IMR-90 (cell line): ENCODE measurements at regions not wholly inside any gene's neighbourhood (a gene's known extent, or its start where the extent isn't known, plus 50 kb on each side); places are given as distances from the start of the nearest gene placed in this dataset.

Source experiments
- ATAC-seq: fragments of 200-7000 bp; cut with Tn5 transposase; 2 replicates; pipeline ENCODE4 v1.9.1; 2020; ENCODE audit warnings: low read depth, mild to moderate bottlenecking, moderate library complexity
- BruUV-seq: library from RNA; stranded (reverse); fragments of 400-500 nt; replicated peaks from 2 replicates; lab custom pipeline; 2021; lab: Mats Ljungman, UMichigan
- CTCF ChIA-PET: fragments of 300-600 bp; formaldehyde crosslinking; extraction: SDS; loops from one replicate; lab custom pipeline; 2021; ENCODE audit warnings: antibody characterized with exemption; lab: Yijun Ruan, JAX
- POLR2A ChIA-PET: fragments of 300-600 bp; sonication (Branson Sonifier 250); formaldehyde crosslinking; loops from one replicate; lab custom pipeline; 2022; ENCODE audit warnings: antibody characterized with exemption; ENCODE audit not compliant: unreplicated experiment; lab: Charles Lee
- DNase-seq: peaks from one replicate; pipeline ENCODE4 v3.0.0; 2013
- H2AFZ ChIP-seq: replicated peaks from 2 replicates; pipeline ENCODE3; 2013; ENCODE audit warnings: low read length, mild to moderate bottlenecking; ENCODE audit not compliant: poor library complexity
- H2AK5ac ChIP-seq: 2 replicates; pipeline ENCODE4 v1.6.1; 2013; ENCODE audit warnings: low read depth, low read length, inconsistent platforms
- H2AK9ac ChIP-seq: replicated peaks from 2 replicates; pipeline ENCODE3; 2013; ENCODE audit warnings: mild to moderate bottlenecking, low read depth, low read length, moderate library complexity; ENCODE audit not compliant: poor library complexity
- H2BK120ac ChIP-seq: 2 replicates; pipeline ENCODE4 v1.6.1; 2013; ENCODE audit warnings: low read depth, low read length, inconsistent platforms
- H2BK15ac ChIP-seq: 3 replicates; pipeline ENCODE4 v1.6.1; 2013; ENCODE audit warnings: low read depth, low read length, inconsistent platforms
- H2BK20ac ChIP-seq: 2 replicates; pipeline ENCODE4 v1.6.1; 2013; ENCODE audit warnings: low read depth, mild to moderate bottlenecking, inconsistent platforms, low read length, moderate library complexity
- H2BK5ac ChIP-seq: 2 replicates; pipeline ENCODE4 v1.6.1; 2013; ENCODE audit warnings: mild to moderate bottlenecking, low read depth, low read length, inconsistent platforms; ENCODE audit not compliant: poor library complexity, severe bottlenecking
- H3K14ac ChIP-seq: replicated peaks from 2 replicates; pipeline ENCODE4 v1.6.1; 2013; ENCODE audit warnings: low read depth, low read length, inconsistent platforms
- H3K18ac ChIP-seq: 2 replicates; pipeline ENCODE4 v1.6.1; 2013; ENCODE audit warnings: low read depth, low read length, control low read depth
- H3K23ac ChIP-seq: 2 replicates; pipeline ENCODE4 v1.6.1; 2013; ENCODE audit warnings: low read depth, low read length, inconsistent platforms
- H3K27ac ChIP-seq: 2 replicates; pipeline ENCODE4 v1.5.1; 2013; ENCODE audit warnings: mild to moderate bottlenecking, control low read depth, low read length; ENCODE audit not compliant: insufficient read depth
- H3K27me3 ChIP-seq: 2 replicates; pipeline ENCODE4 v1.6.1; 2013; ENCODE audit warnings: low read length; ENCODE audit not compliant: control insufficient read depth, insufficient read depth
- H3K36me3 ChIP-seq: 2 replicates; pipeline ENCODE4 v1.6.1; 2013; ENCODE audit warnings: low read length, mixed read lengths; ENCODE audit not compliant: control insufficient read depth, insufficient read depth
- H3K4ac ChIP-seq: 2 replicates; pipeline ENCODE4 v1.6.1; 2013; ENCODE audit warnings: low read depth, low read length, inconsistent platforms
- H3K4me1 ChIP-seq: 2 replicates; pipeline ENCODE4 v1.6.1; 2013; ENCODE audit warnings: low read length, mixed read lengths; ENCODE audit not compliant: control insufficient read depth, insufficient read depth
- H3K4me2 ChIP-seq: 2 replicates; pipeline ENCODE4 v1.6.1; 2013; ENCODE audit warnings: low read depth, mild to moderate bottlenecking, control low read depth, low read length, moderate library complexity
- H3K4me3 ChIP-seq: 2 replicates; pipeline ENCODE4 v1.5.1; 2013; ENCODE audit warnings: low read depth, mild to moderate bottlenecking, control low read depth, low read length, moderate library complexity; ENCODE audit not compliant: insufficient read depth
- H3K56ac ChIP-seq: 2 replicates; pipeline ENCODE4 v1.6.1; 2013; ENCODE audit warnings: low read length, inconsistent platforms; ENCODE audit not compliant: insufficient read depth; ENCODE audit errors: extremely low read depth
- H3K79me1 ChIP-seq, 2 experiments: 2 replicates each; pipeline ENCODE4 v1.6.1; 2013; ENCODE audit warnings: low read length in 2 of 2, inconsistent platforms in 1 of 2, low read depth in 1 of 2
- H3K9ac ChIP-seq: 2 replicates; pipeline ENCODE4 v1.6.1; 2013; ENCODE audit warnings: low read depth, low read length, control low read depth
- H3K9me1 ChIP-seq: 2 replicates; pipeline ENCODE4 v1.6.1; 2013; ENCODE audit warnings: low read length, inconsistent platforms; ENCODE audit not compliant: insufficient read depth
- H3K9me3 ChIP-seq: 2 replicates; pipeline ENCODE4 v1.6.1; 2013; ENCODE audit warnings: low read length; ENCODE audit not compliant: control insufficient read depth, insufficient read depth
- H4K20me1 ChIP-seq: 2 replicates; pipeline ENCODE4 v1.6.1; 2013; ENCODE audit warnings: low read length, inconsistent platforms; ENCODE audit not compliant: insufficient read depth
- H4K5ac ChIP-seq: 2 replicates; pipeline ENCODE4 v1.6.1; 2013; ENCODE audit warnings: mild to moderate bottlenecking, low read depth, low read length, control low read depth
- H4K8ac ChIP-seq, 2 experiments: 2 replicates each; pipeline ENCODE4 v1.6.1; 2013; ENCODE audit warnings: low read depth in 2 of 2, low read length in 2 of 2, control low read depth in 1 of 2, inconsistent platforms in 1 of 2
- H4K91ac ChIP-seq: 2 replicates; pipeline ENCODE4 v1.6.1; 2013; ENCODE audit warnings: low read depth, low read length, inconsistent platforms; ENCODE audit not compliant: insufficient read depth
- CEBPB ChIP-seq: IDR thresholded peaks from 2 replicates; pipeline ENCODE4 v1.6.1; 2012; ENCODE audit warnings: low read depth, low read length, improper control_type of control experiment
- CHD1 ChIP-seq: IDR thresholded peaks from 2 replicates; pipeline ENCODE4 v1.6.1; 2012; ENCODE audit warnings: low read depth, low read length, improper control_type of control experiment
- FOS ChIP-seq: fragments of 150-350 bp; IDR thresholded peaks from 2 replicates; pipeline ENCODE4 v1.6.1; 2016; ENCODE audit warnings: low read depth, low read length
- MAZ ChIP-seq: IDR thresholded peaks from 2 replicates; pipeline ENCODE4 v1.6.1; 2012; ENCODE audit warnings: low read depth, mild to moderate bottlenecking, low read length, improper control_type of control experiment, moderate library complexity, borderline replicate concordance
- WGBS, 2 experiments: methylation state at CpG; one replicate each; pipeline versions ENCODE4 v1.1.5 to v1.1.7; 2013; ENCODE audit warnings: missing lambda C conversion rate in 2 of 2; ENCODE audit not compliant: insufficient read length in 1 of 2; ENCODE audit errors: extremely low coverage in 2 of 2; 5-methylcytosine and 5-hydroxymethylcytosine counted together
- dilution Hi-C: fragments of 300-500 bp; cut with HindIII; formaldehyde crosslinking; loops from one replicate; pipeline ENCODE4 v1.14.3; 2018; ENCODE audit warnings: low sequenced_read_pairs; ENCODE audit not compliant: unreplicated experiment
- in situ Hi-C: fragments of 300-500 bp; cut with MboI; formaldehyde crosslinking; loops from 3 replicates; pipeline ENCODE4 v1.14.3; 2019; ENCODE audit warnings: low sequenced_read_pairs, inconsistent platforms, mixed read lengths
- intact Hi-C: fragments of 100-400 bp; cut with micrococcal nuclease; formaldehyde crosslinking; loops from 2 replicates; pipeline ENCODE4 v1.10.0; 2022

GRCh38 chr4:177191586-177191985 lies 118.1 kb upstream of the NEIL3 start:
- peak overlapping the region; percentile 58 for H3K56ac ChIP-seq
- H3K18ac ChIP-seq, result peak overlapping the region; percentile 100
- H2AK5ac ChIP-seq, result peak overlapping the region; percentile 25; the same call in 1 of the 2 replicates
- no TSS peak for BruUV-seq
- H3K14ac ChIP-seq, result peak overlapping the region; percentile 99
- peak overlapping the region; percentile 100; the same call in 1 of the 2 replicates for H3K23ac ChIP-seq
- peaks cover 3% of the 10 kb centered on the region for H3K4me1 ChIP-seq
- no peak overlapping the region for H2AFZ ChIP-seq
- no peak overlapping the region for H3K9ac ChIP-seq
- H3K36me3 ChIP-seq, result no peaks in the 10 kb centered on the region
- no peak overlapping the region for H3K27ac ChIP-seq
- WGBS, 2 experiments, result no CpG with 5 or more reads among the region's 4 CpGs
- POLR2A ChIA-PET, result no interaction called here
- peak overlapping the region; percentile 20 to 90; a peak in 3 of 4 replicates for H4K8ac ChIP-seq
- in situ Hi-C loops, result no loop called here
- H2BK20ac ChIP-seq, result peak overlapping the region; percentile 98; the same call in 1 of the 2 replicates
- no peak overlapping the region for H3K4me2 ChIP-seq
- H3K4me3 ChIP-seq, result no peak overlapping the region
- peak overlapping the region; percentile 83; the same call in 2 of the 3 replicates for H2BK15ac ChIP-seq
- peak overlapping the region; percentile 98 for H2BK5ac ChIP-seq
- ATAC-seq (no peak), DNase-seq (no peak)
- intact Hi-C loops, result loop anchor here (5.0 kb wide), 1 partner anchor 41 kb away; no protein-coding TSS in a partner anchor
- peaks cover 3% of the 10 kb centered on the region for H3K9me3 ChIP-seq
- H3K27me3 ChIP-seq, result no peaks in the 10 kb centered on the region
- dilution Hi-C loops, result no loop called here
- H2BK120ac ChIP-seq, result peak overlapping the region; percentile 99
- H3K9me1 ChIP-seq, result peaks cover 4% of the 10 kb centered on the region; the same call in 1 of the 2 replicates
- no peak overlapping the region for H2AK9ac ChIP-seq
- peak overlapping the region; percentile 89 for H4K91ac ChIP-seq
- no peak for TF ChIP-seq CEBPB
- TF ChIP-seq FOS, result no peak
- no peak for TF ChIP-seq MAZ
- TF ChIP-seq CHD1, result no peak
- peak overlapping the region; percentile 87 for H3K4ac ChIP-seq
- CTCF ChIA-PET, result interaction anchor here (0.7 to 1.1 kb wide), 4 partner anchors 9 to 82 kb away, joined by 3 read pairs; no protein-coding TSS in a partner anchor
- no peaks in the 10 kb centered on the region for H3K79me1 ChIP-seq
- H4K5ac ChIP-seq, result peak overlapping the region; percentile 31; the same call in 1 of the 2 replicates
- no peaks in the 10 kb centered on the region for H4K20me1 ChIP-seq
